SKM-1 treated with dmso at 0.1 percent for 144 hours (cell line): ENCODE measurements at regions not wholly inside any gene's neighbourhood (a gene's known extent, or its start where the extent isn't known, plus 50 kb on each side); places are given as distances from the start of the nearest gene placed in this dataset.
A peak's percentile ranks its signal among the peaks of the same experiment; 100 is the strongest.

Experiments used
- DNase-seq: peaks from one replicate; lab custom pipeline; 2025; ENCODE audit not compliant: unreplicated experiment; lab: John Stamatoyannopoulos, UW

GRCh38 chr3:31004025-31004678 is 109.7 kb upstream of the GADL1 start:
- no peak for DNase-seq

GRCh38 chr3:31008994-31009393 is 114.5 kb upstream of the GADL1 start:
- DNase-seq = no peak

- DNase-seq = no peak
These were observed 115.4 kb upstream of the GADL1 start for GRCh38 chr3:31009881-31010280.

DNA sequence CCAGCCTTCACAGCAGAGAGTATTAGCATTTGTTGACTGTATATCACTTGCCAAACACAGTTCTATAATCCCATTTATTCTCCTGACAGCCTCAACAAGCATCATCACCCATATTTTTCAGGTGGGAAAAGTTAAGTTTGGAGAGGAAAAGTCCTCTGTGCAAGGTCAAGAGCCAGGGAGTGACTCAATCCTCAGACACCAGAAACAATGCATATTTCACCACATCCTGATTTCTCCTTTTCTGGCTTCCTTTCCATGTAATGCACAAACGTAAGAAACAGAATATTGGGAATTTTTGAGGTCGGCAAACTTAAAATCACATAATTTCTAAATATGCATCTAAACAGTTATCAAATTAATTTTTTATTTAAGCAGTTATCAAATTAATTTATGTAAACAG is 116.0 kb upstream of the GADL1 start:
- DNase-seq = no peak

DNA sequence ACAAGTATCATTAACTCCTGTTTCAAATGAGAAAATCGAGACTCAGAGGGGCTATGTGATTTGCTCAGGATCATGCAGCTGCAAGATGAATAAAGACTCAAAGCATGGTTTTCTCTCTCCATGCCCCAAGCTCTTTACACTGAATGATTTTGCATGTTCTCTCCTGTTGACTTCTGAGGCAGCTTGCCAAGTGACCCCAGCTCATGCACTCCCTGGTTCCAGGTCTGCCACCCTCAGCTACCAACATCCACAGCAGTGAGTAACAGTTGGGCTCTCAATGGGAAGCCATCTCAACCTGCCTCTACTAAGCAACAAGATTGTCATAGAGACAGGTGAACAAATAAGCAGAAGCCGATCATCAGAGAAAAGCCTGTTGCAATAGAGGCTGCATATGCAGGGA is 116.9 kb upstream of the GADL1 start:
- DNase-seq = no peak

- no peak for DNase-seq
These were observed 118.6 kb upstream of the GADL1 start for GRCh38 chr3:31013090-31013489.

GRCh38 chr3:31013843-31014242 is 119.4 kb upstream of the GADL1 start:
- DNase-seq = no peak

- DNase-seq = no peak
These were observed 120.0 kb upstream of the GADL1 start for GRCh38 chr3:31014317-31015040.

DNA sequence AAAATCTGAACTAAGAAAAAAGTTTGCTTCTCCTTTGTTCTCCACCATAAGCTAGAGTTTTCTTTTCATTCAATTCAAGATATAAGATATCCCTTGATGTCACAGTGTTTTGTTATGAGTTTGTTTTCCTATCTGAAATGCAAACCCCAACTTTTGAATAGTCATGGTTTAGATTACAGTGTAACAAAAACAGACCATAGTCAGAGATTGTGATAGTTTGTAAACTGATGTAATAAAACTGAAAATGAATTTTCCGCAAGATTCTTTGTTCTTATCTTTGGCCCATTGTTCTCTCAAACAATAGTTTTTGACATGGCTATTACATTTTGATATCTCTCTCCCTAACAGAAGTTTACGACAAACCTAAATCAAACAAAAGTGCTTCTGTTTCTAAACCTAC is 121.7 kb upstream of the GADL1 start:
- DNase-seq = no peak

- no peak for DNase-seq
These were observed 128.3 kb upstream of the GADL1 start for GRCh38 chr3:31022716-31023115.

GRCh38 chr3:31025541-31025940 is 131.1 kb upstream of the GADL1 start:
- peak; percentile 24 for DNase-seq

DNA sequence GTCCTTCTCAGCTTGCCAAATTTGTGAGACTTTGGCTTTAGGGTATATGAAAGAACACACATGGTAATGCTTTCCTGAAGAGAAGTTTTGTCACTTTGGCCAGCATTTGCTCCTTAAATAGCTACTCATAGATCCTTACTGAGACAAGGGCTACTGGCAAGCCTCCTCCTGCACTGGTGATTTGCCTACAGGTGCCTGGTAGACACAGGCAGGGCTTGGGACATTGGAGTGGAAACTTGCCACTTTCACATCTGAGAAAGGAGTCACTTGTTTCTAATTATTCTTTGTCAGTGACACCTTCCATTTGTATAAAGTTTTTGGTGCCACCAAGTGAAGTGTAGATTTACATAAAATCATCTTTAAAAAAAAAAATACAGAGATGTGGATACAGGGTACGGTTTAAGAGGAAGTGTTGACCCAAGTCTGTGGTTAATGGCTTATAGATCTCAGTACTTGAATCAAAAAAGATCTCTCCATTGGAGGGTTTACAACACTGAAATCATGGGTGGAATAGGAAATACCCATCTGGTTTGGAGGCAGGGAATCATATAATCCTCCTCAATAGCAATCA is 132.8 kb upstream of the GADL1 start:
- DNase-seq = no peak

GRCh38 chr3:31027914-31028313 is 133.5 kb upstream of the GADL1 start:
- DNase-seq = no peak

DNA sequence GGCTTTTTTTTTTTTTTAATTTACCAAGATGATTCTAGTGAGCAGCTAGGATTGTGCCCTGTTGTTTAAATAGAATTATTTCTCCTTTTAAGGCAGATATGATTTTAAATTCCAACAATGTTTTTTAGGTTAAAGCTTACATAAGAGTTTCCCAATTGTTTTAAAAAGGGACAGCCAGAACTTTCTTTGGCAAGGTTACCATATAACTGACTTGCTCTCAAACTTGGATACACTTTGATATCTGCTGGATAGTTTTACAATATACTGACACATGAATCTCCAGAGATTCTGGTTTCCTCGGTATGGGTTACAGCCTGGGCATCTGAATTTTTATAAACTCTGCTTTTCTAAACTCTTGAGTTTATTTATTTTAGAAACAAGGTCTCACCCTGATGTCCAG is 134.3 kb upstream of the GADL1 start:
- no peak for DNase-seq

DNA sequence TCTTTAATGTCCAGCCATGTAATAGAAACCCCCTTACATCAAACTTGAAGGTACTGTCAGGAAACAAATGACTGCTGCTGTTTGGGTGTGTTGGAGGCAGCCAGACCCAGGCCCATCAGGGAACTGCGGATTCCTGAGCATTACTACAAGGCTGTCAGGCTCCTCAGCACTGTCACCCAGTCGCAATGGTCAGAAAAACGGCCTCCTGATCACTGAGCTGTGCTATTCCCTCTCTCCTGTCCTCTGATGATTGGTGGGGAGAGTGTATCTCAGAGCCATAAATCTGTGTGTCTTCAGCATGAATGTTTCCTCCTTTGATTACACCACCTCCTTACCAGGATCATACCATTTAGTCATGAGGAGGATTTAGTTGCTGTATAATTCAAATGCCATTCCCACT is 135.2 kb upstream of the GADL1 start:
- DNase-seq = no peak

DNA sequence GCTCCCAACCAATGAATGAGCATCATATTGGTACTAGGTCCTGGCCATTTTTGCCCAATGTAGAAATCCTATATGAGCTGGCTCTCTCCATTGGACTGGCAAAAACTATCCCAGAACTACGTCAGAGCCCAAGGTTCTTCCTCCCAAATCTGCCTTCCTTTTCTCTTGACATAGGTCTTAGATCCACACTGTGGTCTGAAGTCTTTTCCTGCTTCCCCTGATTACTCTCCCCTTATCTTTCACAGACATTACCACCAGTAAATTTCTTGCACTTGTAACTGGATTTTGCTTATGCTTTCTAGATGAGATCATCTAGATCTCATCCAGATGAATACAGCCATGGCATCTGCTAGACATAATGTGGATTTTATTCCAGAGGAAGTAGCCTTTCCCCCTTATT is 141.2 kb upstream of the GADL1 start:
- no peak for DNase-seq

GRCh38 chr3:31038086-31038739 is 143.8 kb upstream of the GADL1 start:
- DNase-seq = no peak

DNA sequence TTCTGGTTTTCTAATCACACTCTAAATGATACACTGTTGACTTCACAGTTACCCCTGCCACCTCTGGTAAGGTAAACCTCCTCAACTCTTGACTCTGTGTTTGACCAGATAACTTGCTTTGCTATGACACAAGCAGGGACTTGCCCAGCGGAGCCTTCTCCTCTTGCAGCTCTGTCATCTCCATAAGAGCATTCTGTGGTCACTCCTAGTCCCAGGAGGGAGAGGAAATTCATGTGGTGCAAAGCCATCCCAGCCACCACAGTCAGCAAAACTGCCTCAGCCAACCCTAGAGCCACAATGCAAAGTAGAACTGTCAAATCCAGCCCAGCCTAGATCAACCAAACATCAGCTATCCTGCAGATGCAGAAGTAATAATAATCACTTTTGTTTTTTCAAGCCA is 144.7 kb upstream of the GADL1 start:
- no peak for DNase-seq

DNA sequence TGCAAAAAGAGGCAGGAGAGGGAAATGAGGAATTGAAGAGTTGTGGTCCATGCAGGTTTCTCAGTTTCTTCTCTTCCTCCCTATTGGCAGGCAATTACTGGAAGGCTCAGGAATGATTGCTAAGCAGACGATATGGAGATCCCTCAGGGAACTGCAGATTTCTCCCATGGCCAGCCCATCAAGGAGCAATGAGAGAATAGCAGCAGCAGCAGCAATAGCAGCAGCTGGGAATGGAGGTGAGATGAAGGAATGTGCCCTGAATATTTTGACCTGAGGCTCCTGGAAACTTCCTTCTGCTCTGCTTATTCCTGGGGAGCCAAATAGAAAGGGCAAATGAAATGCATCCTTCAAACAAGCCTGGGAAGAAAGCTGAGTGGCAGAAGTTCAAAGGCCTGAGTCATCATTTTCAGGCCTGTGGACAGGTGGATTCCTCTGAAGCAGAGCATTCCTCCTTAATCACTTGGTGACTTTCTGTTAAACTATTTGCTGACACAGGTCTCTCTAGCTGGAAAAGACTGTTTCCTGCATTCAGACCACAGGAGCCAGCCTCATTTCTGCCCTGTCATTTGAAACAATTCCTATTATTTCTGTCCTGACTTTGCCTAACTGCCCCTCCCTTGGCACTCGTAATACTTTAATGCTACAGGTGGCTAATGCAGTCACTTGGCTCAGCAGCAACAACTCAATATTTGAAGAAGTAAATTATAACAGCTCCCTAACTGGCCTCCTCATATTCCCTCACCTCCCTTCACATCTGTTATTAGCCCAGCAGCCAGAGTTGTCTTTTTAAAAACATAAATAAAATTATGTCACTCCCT is 146.9 kb upstream of the GADL1 start:
- no peak for DNase-seq

DNA sequence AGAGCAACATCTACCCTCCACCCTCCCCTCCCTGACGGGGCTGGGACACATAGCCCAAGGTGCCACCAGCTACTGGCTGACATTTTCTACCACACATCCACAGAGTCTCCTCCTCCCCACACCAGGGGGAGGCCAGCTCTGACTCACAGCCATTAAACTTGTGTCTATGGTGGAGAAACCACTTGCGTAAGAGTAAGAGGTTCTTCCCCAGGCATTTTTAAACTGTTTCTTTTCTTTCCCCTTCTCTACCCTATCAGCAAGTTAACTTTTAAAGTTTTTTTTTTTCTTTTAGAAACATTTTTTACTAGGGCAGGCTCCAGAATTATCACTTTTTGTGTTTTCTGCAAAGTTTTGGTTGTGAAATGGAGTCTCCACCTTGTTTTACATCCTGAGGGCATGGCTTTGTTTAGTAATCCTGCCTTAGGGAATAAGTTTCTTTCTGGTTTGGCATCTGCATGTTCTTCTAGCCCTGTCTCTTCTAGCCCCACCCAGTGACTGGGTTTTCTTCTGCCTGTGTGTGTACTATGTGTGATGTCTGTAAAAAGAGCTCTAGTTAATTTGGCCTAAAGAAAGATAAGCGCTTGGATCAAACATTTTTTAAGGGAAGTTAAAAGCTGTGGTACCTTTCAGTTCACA is 148.8 kb upstream of the GADL1 start:
- peak; percentile 33 for DNase-seq

GRCh38 chr3:31047673-31048072 is 153.2 kb upstream of the GADL1 start:
- no peak for DNase-seq
